ENCODE measurements at regions not wholly inside any gene's neighbourhood (a gene's known extent, or its start where the extent isn't known, plus 50 kb on each side); places are given as distances from the start of the nearest gene placed in this dataset.

DNA sequence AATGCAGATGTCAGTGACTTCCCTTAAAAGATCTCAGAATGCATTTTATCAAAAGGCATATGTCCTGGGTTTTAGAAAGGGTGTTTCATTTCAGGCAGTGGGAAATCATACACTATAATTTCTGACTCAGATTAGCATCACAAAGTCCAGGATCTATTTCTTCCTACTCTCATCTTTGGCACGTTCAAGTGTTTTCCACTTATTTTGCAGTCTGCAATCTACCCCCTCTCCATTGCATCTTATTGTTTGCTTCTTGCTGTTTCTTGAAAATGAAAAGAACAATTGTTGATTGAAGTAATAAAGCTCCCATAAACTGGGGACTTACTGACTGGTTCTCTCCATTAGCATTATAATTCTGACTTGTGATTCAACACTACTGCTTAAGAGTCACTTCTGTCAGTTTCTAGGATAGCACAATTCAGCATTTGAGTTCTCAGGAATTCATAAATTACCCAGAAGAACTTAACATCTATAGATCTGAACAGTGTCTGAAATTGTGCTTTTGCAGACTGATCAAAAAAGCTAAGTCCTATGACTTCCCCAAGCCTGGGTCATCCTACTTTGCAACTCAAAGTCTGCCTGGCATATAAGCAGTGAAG, 332.9 kb downstream of the RASEF start:
- intact Hi-C loops (cut with DNase I) = no loop called here
- Histone ChIP-seq H3K4me3 (no peak overlapping the region), H3K4me1 (no peaks in the 10 kb centered on the region), H3K27ac (no peak overlapping the region), H3K9me3 (no peaks in the 10 kb centered on the region), H3K27me3 (no peaks in the 10 kb centered on the region), H3K36me3 (no peaks in the 10 kb centered on the region)
- 67 to 74% methylated on average over 1 of the region's 1 CpG for WGBS, 2 donors
- DNase-seq = no peak
- TF ChIP-seq POLR2A (IDR thresholded peaks at IDR 0.05) = no peak
- TF ChIP-seq, protein P1, sequence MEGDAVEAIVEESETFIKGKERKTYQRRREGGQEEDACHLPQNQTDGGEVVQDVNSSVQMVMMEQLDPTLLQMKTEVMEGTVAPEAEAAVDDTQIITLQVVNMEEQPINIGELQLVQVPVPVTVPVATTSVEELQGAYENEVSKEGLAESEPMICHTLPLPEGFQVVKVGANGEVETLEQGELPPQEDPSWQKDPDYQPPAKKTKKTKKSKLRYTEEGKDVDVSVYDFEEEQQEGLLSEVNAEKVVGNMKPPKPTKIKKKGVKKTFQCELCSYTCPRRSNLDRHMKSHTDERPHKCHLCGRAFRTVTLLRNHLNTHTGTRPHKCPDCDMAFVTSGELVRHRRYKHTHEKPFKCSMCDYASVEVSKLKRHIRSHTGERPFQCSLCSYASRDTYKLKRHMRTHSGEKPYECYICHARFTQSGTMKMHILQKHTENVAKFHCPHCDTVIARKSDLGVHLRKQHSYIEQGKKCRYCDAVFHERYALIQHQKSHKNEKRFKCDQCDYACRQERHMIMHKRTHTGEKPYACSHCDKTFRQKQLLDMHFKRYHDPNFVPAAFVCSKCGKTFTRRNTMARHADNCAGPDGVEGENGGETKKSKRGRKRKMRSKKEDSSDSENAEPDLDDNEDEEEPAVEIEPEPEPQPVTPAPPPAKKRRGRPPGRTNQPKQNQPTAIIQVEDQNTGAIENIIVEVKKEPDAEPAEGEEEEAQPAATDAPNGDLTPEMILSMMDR (IDR thresholded peaks at IDR 0.05) = no peak
- no peak for TF ChIP-seq EP300 (IDR thresholded peaks at IDR 0.05)
- no peak for TF ChIP-seq POLR2AphosphoS5 (IDR thresholded peaks at IDR 0.05)

DNA sequence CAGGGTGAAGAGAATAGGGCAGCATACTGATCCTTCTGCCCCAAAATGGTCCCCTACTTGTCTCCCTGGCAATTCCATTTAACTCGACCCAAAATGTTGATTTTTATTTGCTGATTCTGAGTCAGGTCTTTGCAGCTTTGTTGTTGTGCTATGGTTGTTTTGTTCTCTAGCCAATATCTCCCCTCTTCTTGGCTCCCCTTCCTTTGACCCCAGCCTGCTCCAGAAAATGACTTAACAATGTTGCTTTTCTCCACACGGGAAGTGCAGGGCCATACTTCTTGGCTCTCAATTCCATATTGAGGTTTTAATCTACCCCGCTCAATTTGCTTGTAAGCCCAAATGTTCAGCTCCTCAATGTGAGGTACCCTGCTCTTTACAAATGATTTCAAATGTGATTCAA, 330.0 kb downstream of the RASEF start:
- TF ChIP-seq POLR2AphosphoS5 (IDR thresholded peaks at IDR 0.05) = no peak
- TF ChIP-seq EP300 (IDR thresholded peaks at IDR 0.05) = no peak
- TF ChIP-seq, protein P1 (IDR thresholded peaks at IDR 0.05) = no peak
- TF ChIP-seq POLR2A (IDR thresholded peaks at IDR 0.05) = no peak

GRCh38 chr9:82736126-82736525, 326.8 kb downstream of the RASEF start:
- Histone ChIP-seq H3K27ac (no peak overlapping the region), H3K36me3 (no peaks in the 10 kb centered on the region), H3K27me3 (no peaks in the 10 kb centered on the region), H3K9me3 (no peaks in the 10 kb centered on the region), H3K4me3 (no peak overlapping the region), H3K4me1 (peaks cover 0 to 5% (median 0%) of the 10 kb centered on the region in 4 donors)
- no peak for TF ChIP-seq POLR2AphosphoS5 (IDR thresholded peaks at IDR 0.05)
- TF ChIP-seq, protein P1 (IDR thresholded peaks at IDR 0.05) = no peak
- no peak for TF ChIP-seq EP300 (IDR thresholded peaks at IDR 0.05)
- no peak for TF ChIP-seq POLR2A (IDR thresholded peaks at IDR 0.05)
- WGBS, 2 donors = 93 to 94% methylated on average over 4 of the region's 4 CpGs
- no peak for DNase-seq
- intact Hi-C loops (cut with DNase I) = no loop called here

More for the DNA sequence above, 330.0 kb downstream of the RASEF start:
- 72 to 84% methylated on average over 3 of the region's 3 CpGs for WGBS, 2 donors
- no peak for DNase-seq
- Histone ChIP-seq H3K36me3 (no peaks in the 10 kb centered on the region), H3K4me1 (peaks cover 0 to 5% (median 0%) of the 10 kb centered on the region in 4 donors), H3K27me3 (no peaks in the 10 kb centered on the region), H3K9me3 (no peaks in the 10 kb centered on the region), H3K27ac (no peak overlapping the region), H3K4me3 (no peak overlapping the region)
- intact Hi-C loops (cut with DNase I) = no loop called here

DNA sequence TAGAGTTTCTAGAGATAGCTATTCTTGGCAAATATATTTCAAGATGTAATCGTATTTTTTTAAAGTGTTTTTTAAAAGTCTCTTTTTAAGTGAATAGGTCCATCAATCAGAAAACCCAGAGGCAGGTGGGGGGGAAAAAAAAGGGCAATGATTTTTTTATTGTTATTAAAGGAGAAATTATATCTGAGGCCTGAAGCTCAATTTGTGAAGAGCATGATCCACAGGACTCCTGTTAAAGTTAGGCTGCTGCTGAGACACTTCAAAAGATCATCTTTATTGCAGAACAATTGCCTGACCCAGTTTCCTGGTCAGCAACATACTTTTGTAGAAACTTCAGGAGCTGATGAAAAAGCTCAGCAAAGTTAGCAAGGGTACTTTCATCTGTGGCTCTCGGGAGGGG, 326.2 kb downstream of the RASEF start:
- no peak overlapping the region for H3K27ac ChIP-seq
- no peak overlapping the region for H3K4me3 ChIP-seq
- DNase-seq = no peak
- peaks cover 0 to 5% (median 0%) of the 10 kb centered on the region in 4 donors for H3K4me1 ChIP-seq
- intact Hi-C loops (cut with DNase I) = no loop called here
- no peaks in the 10 kb centered on the region for H3K36me3 ChIP-seq
- TF ChIP-seq, protein P1 (IDR thresholded peaks at IDR 0.05) = no peak
- TF ChIP-seq POLR2AphosphoS5 (IDR thresholded peaks at IDR 0.05) = no peak
- no peak for TF ChIP-seq POLR2A (IDR thresholded peaks at IDR 0.05)
- TF ChIP-seq EP300 (IDR thresholded peaks at IDR 0.05) = no peak
- WGBS, 2 donors = 41 to 73% methylated on average over 2 of the region's 2 CpGs
- H3K27me3 ChIP-seq = no peaks in the 10 kb centered on the region
- H3K9me3 ChIP-seq = no peaks in the 10 kb centered on the region

DNA sequence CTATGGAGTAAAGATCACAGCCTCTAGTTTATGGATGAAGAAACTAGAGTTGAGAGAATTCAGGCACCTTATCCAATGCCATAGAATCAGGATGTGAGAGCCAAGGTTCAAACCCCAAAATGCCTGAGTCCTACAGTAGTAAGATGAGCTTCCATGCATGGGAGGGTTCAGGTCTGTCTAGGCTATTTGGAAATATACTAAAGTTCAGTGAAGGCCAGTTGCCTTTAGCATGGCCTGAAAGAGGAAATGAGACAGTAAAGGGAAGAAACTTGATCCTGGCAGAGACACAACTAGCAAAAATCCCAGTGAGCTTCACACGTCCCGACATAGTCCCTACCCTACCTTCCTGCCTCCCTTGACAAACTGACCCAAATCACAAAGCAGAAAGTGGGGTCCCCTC, 317.0 kb downstream of the RASEF start:
- WGBS, 2 donors = 89 to 93% methylated on average over 2 of the region's 2 CpGs
- Histone ChIP-seq H3K9me3 (no peaks in the 10 kb centered on the region), H3K27me3 (no peaks in the 10 kb centered on the region), H3K4me3 (no peak overlapping the region), H3K4me1 (no peaks in the 10 kb centered on the region), H3K27ac (no peak overlapping the region), H3K36me3 (no peaks in the 10 kb centered on the region)
- intact Hi-C loops (cut with DNase I) = no loop called here
- no peak for TF ChIP-seq POLR2A (IDR thresholded peaks at IDR 0.05)
- no peak for TF ChIP-seq POLR2AphosphoS5 (IDR thresholded peaks at IDR 0.05)
- no peak for TF ChIP-seq EP300 (IDR thresholded peaks at IDR 0.05)
- TF ChIP-seq, protein P1 (IDR thresholded peaks at IDR 0.05) = no peak
- no peak for DNase-seq
